Mesendoderm (in vitro differentiated cells): ENCODE measurements at regions not wholly inside any gene's neighbourhood (a gene's known extent, or its start where the extent isn't known, plus 50 kb on each side); places are given as distances from the start of the nearest gene placed in this dataset.

Source experiments
- DNase-seq: peaks from one replicate; pipeline ENCODE4 v3.0.0; 2013
- H2AK5ac ChIP-seq: 2 replicates; pipeline ENCODE4 v1.6.1; 2013; ENCODE audit warnings: low read length, inconsistent platforms
- H2BK120ac ChIP-seq: 2 replicates; pipeline ENCODE4 v1.6.1; 2013; ENCODE audit warnings: low read depth, mild to moderate bottlenecking, low read length, moderate library complexity, mixed read lengths
- H2BK15ac ChIP-seq: replicated peaks from 2 replicates; pipeline ENCODE4 v1.6.1; 2013; ENCODE audit warnings: low read depth, mild to moderate bottlenecking, moderate library complexity
- H2BK5ac ChIP-seq: 2 replicates; pipeline ENCODE4 v1.6.1; 2013; ENCODE audit warnings: low read length, inconsistent platforms
- H3K18ac ChIP-seq: 2 replicates; pipeline ENCODE4 v1.6.1; 2013; ENCODE audit warnings: mild to moderate bottlenecking, low read length, mixed read lengths
- H3K23ac ChIP-seq: one replicate; pipeline ENCODE4 v1.6.1; 2013; ENCODE audit warnings: low read length
- H3K27ac ChIP-seq: 2 replicates; pipeline ENCODE4 v1.5.1; 2013; ENCODE audit warnings: low read depth, mild to moderate bottlenecking, inconsistent platforms, low read length, moderate library complexity
- H3K27me3 ChIP-seq: 2 replicates; pipeline ENCODE4 v1.6.1; 2013; ENCODE audit warnings: low read length, control low read depth, mild to moderate bottlenecking, inconsistent platforms; ENCODE audit not compliant: insufficient read depth, poor library complexity
- H3K36me3 ChIP-seq: 2 replicates; pipeline ENCODE4 v1.6.1; 2013; ENCODE audit warnings: low read length, inconsistent platforms; ENCODE audit not compliant: control insufficient read depth, insufficient read depth
- H3K4ac ChIP-seq: one replicate; pipeline ENCODE4 v1.6.1; 2013; ENCODE audit warnings: low read depth, mild to moderate bottlenecking, low read length, moderate library complexity
- H3K4me1 ChIP-seq: 2 replicates; pipeline ENCODE4 v1.6.1; 2013; ENCODE audit warnings: low read depth, low read length, inconsistent platforms; ENCODE audit not compliant: control insufficient read depth
- H3K4me2 ChIP-seq: 2 replicates; pipeline ENCODE4 v1.6.1; 2013; ENCODE audit warnings: low read length
- H3K4me3 ChIP-seq: 2 replicates; pipeline ENCODE4 v1.5.1; 2013; ENCODE audit warnings: mild to moderate bottlenecking, low read length
- H3K56ac ChIP-seq: one replicate; pipeline ENCODE4 v1.6.1; 2013; ENCODE audit warnings: low read length
- H3K79me1 ChIP-seq: 2 replicates; pipeline ENCODE4 v1.6.1; 2013; ENCODE audit warnings: low read length, inconsistent platforms
- H3K79me2 ChIP-seq: 2 replicates; pipeline ENCODE4 v1.6.1; 2013; ENCODE audit warnings: mild to moderate bottlenecking, low read length; ENCODE audit not compliant: control insufficient read depth, insufficient read depth
- H3K9ac ChIP-seq: 2 replicates; pipeline ENCODE4 v1.6.1; 2013; ENCODE audit warnings: low read length, inconsistent platforms
- H4K5ac ChIP-seq: one replicate; pipeline ENCODE4 v1.6.1; 2013; ENCODE audit warnings: low read length
- H4K8ac ChIP-seq: one replicate; pipeline ENCODE4 v1.6.1; 2013; ENCODE audit warnings: low read depth, mild to moderate bottlenecking, control low read depth, low read length, moderate library complexity
- whole genome bisulfite sequencing: extraction: QIAGEN DNeasy Blood & Tissue Kit; methylation state at CpG from one replicate; pipeline ENCODE4 v1.1.7; 2013; ENCODE audit warnings: low lambda C conversion rate, missing lambda C conversion rate; ENCODE audit not compliant: insufficient coverage; ENCODE audit errors: extremely low coverage; 5-methylcytosine and 5-hydroxymethylcytosine counted together

GRCh38 chr1:79430437-79430836 is 423.9 kb upstream of the ADGRL4 start:
- H2BK120ac ChIP-seq = no peak overlapping the region
- H2BK5ac ChIP-seq = no peak overlapping the region
- H3K4me3 ChIP-seq = no peak overlapping the region
- H3K4ac ChIP-seq = no peak overlapping the region
- no peak overlapping the region for H3K18ac ChIP-seq
- no peaks in the 10 kb centered on the region for H3K79me2 ChIP-seq
- no peak overlapping the region for H3K4me2 ChIP-seq
- no peaks in the 10 kb centered on the region for H3K27me3 ChIP-seq
- no peak overlapping the region for H2BK15ac ChIP-seq
- H3K56ac ChIP-seq = no peak overlapping the region
- DNase-seq = no peak
- H4K8ac ChIP-seq = no peak overlapping the region
- H4K5ac ChIP-seq = no peak overlapping the region
- no peak overlapping the region for H3K23ac ChIP-seq
- no CpG with 5 or more reads among the region's 11 CpGs for WGBS
- H3K27ac ChIP-seq = no peak overlapping the region
- H3K4me1 ChIP-seq = no peaks in the 10 kb centered on the region
- no peak overlapping the region for H3K9ac ChIP-seq
- no peak overlapping the region for H2AK5ac ChIP-seq
- H3K79me1 ChIP-seq = no peaks in the 10 kb centered on the region
- no peaks in the 10 kb centered on the region for H3K36me3 ChIP-seq

- no peaks in the 10 kb centered on the region for H3K79me1 ChIP-seq
- no peak overlapping the region for H4K8ac ChIP-seq
- WGBS = no CpG with 5 or more reads among the region's 2 CpGs
Measured at GRCh38 chr1:79422726-79423125, 416.2 kb upstream of the ADGRL4 start.

GRCh38 chr1:79398501-79398900 is 392.0 kb upstream of the ADGRL4 start:
- WGBS = no CpG with 5 or more reads among the region's 2 CpGs
- Histone ChIP-seq H3K27ac (no peak overlapping the region), H3K79me2 (no peaks in the 10 kb centered on the region), H3K79me1 (no peaks in the 10 kb centered on the region), H4K5ac (no peak overlapping the region), H3K9ac (no peak overlapping the region), H3K4me1 (no peaks in the 10 kb centered on the region), H3K4ac (no peak overlapping the region), H2BK5ac (no peak overlapping the region), H2BK120ac (no peak overlapping the region), H3K56ac (no peak overlapping the region), H3K27me3 (no peaks in the 10 kb centered on the region), H3K18ac (no peak overlapping the region), H3K36me3 (no peaks in the 10 kb centered on the region), H2BK15ac (no peak overlapping the region), H4K8ac (no peak overlapping the region), H3K4me3 (no peak overlapping the region), H2AK5ac (no peak overlapping the region), H3K4me2 (no peak overlapping the region), H3K23ac (no peak overlapping the region)
- DNase-seq = no peak

More at GRCh38 chr1:79422726-79423125, 416.2 kb upstream of the ADGRL4 start:
- Histone ChIP-seq H3K4me1 (no peaks in the 10 kb centered on the region), H3K27ac (no peak overlapping the region), H2BK15ac (no peak overlapping the region), H4K5ac (no peak overlapping the region), H3K18ac (no peak overlapping the region), H3K27me3 (no peaks in the 10 kb centered on the region), H2BK120ac (no peak overlapping the region), H2BK5ac (no peak overlapping the region), H3K4ac (no peak overlapping the region), H3K4me3 (no peak overlapping the region), H3K9ac (no peak overlapping the region), H3K36me3 (no peaks in the 10 kb centered on the region), H3K79me2 (no peaks in the 10 kb centered on the region), H3K23ac (no peak overlapping the region), H3K56ac (no peak overlapping the region), H3K4me2 (no peak overlapping the region), H2AK5ac (no peak overlapping the region)
- no peak for DNase-seq

GRCh38 chr1:79396901-79397300 is 390.4 kb upstream of the ADGRL4 start:
- Histone ChIP-seq H3K79me1 (no peaks in the 10 kb centered on the region), H3K27me3 (no peaks in the 10 kb centered on the region), H2BK5ac (no peak overlapping the region), H3K4me2 (no peak overlapping the region), H3K4me1 (no peaks in the 10 kb centered on the region), H3K18ac (no peak overlapping the region), H3K4me3 (no peak overlapping the region), H3K36me3 (no peaks in the 10 kb centered on the region), H2BK120ac (no peak overlapping the region), H3K27ac (no peak overlapping the region), H2AK5ac (no peak overlapping the region), H4K5ac (no peak overlapping the region), H3K9ac (no peak overlapping the region), H3K79me2 (no peaks in the 10 kb centered on the region), H3K23ac (no peak overlapping the region), H3K56ac (no peak overlapping the region), H4K8ac (no peak overlapping the region), H3K4ac (no peak overlapping the region), H2BK15ac (no peak overlapping the region)
- DNase-seq = no peak
- no CpG with 5 or more reads among the region's 2 CpGs for WGBS

- Histone ChIP-seq H2BK5ac (no peak overlapping the region), H3K79me1 (no peaks in the 10 kb centered on the region), H3K18ac (no peak overlapping the region), H3K79me2 (no peaks in the 10 kb centered on the region), H3K56ac (no peak overlapping the region), H3K4me1 (no peaks in the 10 kb centered on the region), H3K36me3 (no peaks in the 10 kb centered on the region), H3K4me2 (no peak overlapping the region), H2BK15ac (no peak overlapping the region), H3K27ac (no peak overlapping the region), H3K9ac (no peak overlapping the region), H2BK120ac (no peak overlapping the region), H2AK5ac (no peak overlapping the region), H3K4me3 (no peak overlapping the region), H4K8ac (no peak overlapping the region), H4K5ac (no peak overlapping the region), H3K4ac (no peak overlapping the region), H3K23ac (no peak overlapping the region), H3K27me3 (no peaks in the 10 kb centered on the region)
- no CpG with 5 or more reads among the region's 3 CpGs for whole genome bisulfite sequencing
- DNase-seq = no peak
Measured at GRCh38 chr1:79388694-79389361, 382.3 kb upstream of the ADGRL4 start.

- H3K4me1 ChIP-seq = no peaks in the 10 kb centered on the region
- no peak overlapping the region for H3K27ac ChIP-seq
- H4K5ac ChIP-seq = no peak overlapping the region
- no peak overlapping the region for H3K9ac ChIP-seq
- no CpG with 5 or more reads among the region's 1 CpG for WGBS
- H3K79me1 ChIP-seq = no peaks in the 10 kb centered on the region
- no peaks in the 10 kb centered on the region for H3K27me3 ChIP-seq
- no peak overlapping the region for H2BK120ac ChIP-seq
- no peak overlapping the region for H3K56ac ChIP-seq
- no peak overlapping the region for H3K4me3 ChIP-seq
- no peak overlapping the region for H4K8ac ChIP-seq
- H3K4me2 ChIP-seq = no peak overlapping the region
- no peak overlapping the region for H3K4ac ChIP-seq
- no peak overlapping the region for H3K18ac ChIP-seq
- DNase-seq = no peak
- H3K36me3 ChIP-seq = no peaks in the 10 kb centered on the region
- H3K23ac ChIP-seq = no peak overlapping the region
- H2AK5ac ChIP-seq = no peak overlapping the region
- H3K79me2 ChIP-seq = no peaks in the 10 kb centered on the region
- no peak overlapping the region for H2BK15ac ChIP-seq
- no peak overlapping the region for H2BK5ac ChIP-seq
Measured at GRCh38 chr1:79386730-79387129, 380.2 kb upstream of the ADGRL4 start.
